DMS114 treated with DMSO at 0.1 percent for 48 hours (cell line): ENCODE measurements at regions not wholly inside any gene's neighbourhood (a gene's known extent, or its start where the extent isn't known, plus 50 kb on each side); places are given as distances from the start of the nearest gene placed in this dataset.

Source experiments
- DNase-seq: peaks from one replicate; lab custom pipeline; 2025; ENCODE audit not compliant: unreplicated experiment; lab: John Stamatoyannopoulos, UW

GRCh38 chr7:110090110-110090820, 1000.7 kb upstream of the LRRN3 start:
- peak; percentile 3 for DNase-seq

GRCh38 chr7:110095372-110096052, 995.4 kb upstream of the LRRN3 start:
- DNase-seq = no peak

GRCh38 chr7:110104243-110104642, 986.7 kb upstream of the LRRN3 start:
- DNase-seq = no peak

GRCh38 chr7:110105307-110105706, 985.6 kb upstream of the LRRN3 start:
- DNase-seq = no peak

- DNase-seq = no peak
Measured at GRCh38 chr7:110105840-110106239, 985.1 kb upstream of the LRRN3 start.

GRCh38 chr7:110119883-110120581, 970.9 kb upstream of the LRRN3 start:
- no peak for DNase-seq

- no peak for DNase-seq
Measured at GRCh38 chr7:110129159-110129558, 961.8 kb upstream of the LRRN3 start.

- peak; percentile 1 for DNase-seq
Measured at GRCh38 chr7:110130669-110131068, 960.3 kb upstream of the LRRN3 start.

- DNase-seq = no peak
Measured at GRCh38 chr7:110131344-110131743, 959.6 kb upstream of the LRRN3 start.

GRCh38 chr7:110139056-110139455, 951.9 kb upstream of the LRRN3 start:
- no peak for DNase-seq

GRCh38 chr7:110142939-110143526, 947.9 kb upstream of the LRRN3 start:
- no peak for DNase-seq

GRCh38 chr7:110144599-110144998, 946.3 kb upstream of the LRRN3 start:
- no peak for DNase-seq

GRCh38 chr7:110148054-110148453, 942.9 kb upstream of the LRRN3 start:
- no peak for DNase-seq

- no peak for DNase-seq
Measured at GRCh38 chr7:110153222-110153621, 937.7 kb upstream of the LRRN3 start.

- DNase-seq = no peak
Measured at GRCh38 chr7:110156511-110156910, 934.4 kb upstream of the LRRN3 start.

- no peak for DNase-seq
Measured at GRCh38 chr7:110157631-110158362, 933.1 kb upstream of the LRRN3 start.

- DNase-seq = no peak
Measured at GRCh38 chr7:110168010-110168409, 922.9 kb upstream of the LRRN3 start.

GRCh38 chr7:110170841-110171240, 920.1 kb upstream of the LRRN3 start:
- DNase-seq = no peak

- DNase-seq = no peak
Measured at GRCh38 chr7:110177463-110177862, 913.5 kb upstream of the LRRN3 start.

- DNase-seq = no peak
Measured at GRCh38 chr7:110179037-110179436, 911.9 kb upstream of the LRRN3 start.

GRCh38 chr7:110181768-110182167, 909.2 kb upstream of the LRRN3 start:
- no peak for DNase-seq
